HUES64 (cell line): ENCODE measurements at regions not wholly inside any gene's neighbourhood (a gene's known extent, or its start where the extent isn't known, plus 50 kb on each side); places are given as distances from the start of the nearest gene placed in this dataset.
"Not testable (repeated sequence)": the region's sequence is repeated elsewhere in the genome, so short reads cannot be mapped to it uniquely, and the experiment has no call there.

ENCODE experiments used
- H3K27ac ChIP-seq: 2 replicates; pipeline ENCODE4 v1.7.0; 2013; ENCODE audit warnings: low read depth, low read length, inconsistent platforms
- H3K27me3 ChIP-seq: 2 replicates; pipeline ENCODE4 v1.6.1; 2013; ENCODE audit warnings: mild to moderate bottlenecking, low read length; ENCODE audit not compliant: insufficient read depth
- H3K36me3 ChIP-seq: 2 replicates; pipeline ENCODE4 v1.6.1; 2013; ENCODE audit warnings: mild to moderate bottlenecking, low read length; ENCODE audit not compliant: insufficient read depth
- H3K4me1 ChIP-seq: 2 replicates; pipeline ENCODE4 v1.6.1; 2013; ENCODE audit warnings: mild to moderate bottlenecking, low read length, moderate library complexity; ENCODE audit not compliant: insufficient read depth
- H3K4me3 ChIP-seq: 2 replicates; pipeline ENCODE4 v1.5.1; 2013; ENCODE audit warnings: mild to moderate bottlenecking, low read length, moderate library complexity
- H3K9ac ChIP-seq: 2 replicates; pipeline ENCODE4 v1.6.1; 2013; ENCODE audit warnings: mild to moderate bottlenecking, low read depth, low read length
- H3K9me3 ChIP-seq: 2 replicates; pipeline ENCODE4 v1.6.1; 2013; ENCODE audit warnings: low read depth, low read length; ENCODE audit not compliant: insufficient read depth
- WGBS: fragments of 150-250, 120-280 bp; methylation state at CpG from one replicate; pipeline ENCODE4 v1.1.7; 2013; ENCODE audit warnings: missing lambda C conversion rate; 5-methylcytosine and 5-hydroxymethylcytosine counted together

- Histone ChIP-seq H3K4me1 (no peaks in the 10 kb centered on the region), H3K4me3 (no peak overlapping the region), H3K9me3 (peaks cover 21% of the 10 kb centered on the region), H3K27me3 (no peaks in the 10 kb centered on the region), H3K27ac (no peak overlapping the region), H3K9ac (no peak overlapping the region), H3K36me3 (no peaks in the 10 kb centered on the region)
- WGBS, result no CpG with 5 or more reads among the region's 2 CpGs
Observed at GRCh38 chr9:30534896-30535295, 1849.5 kb upstream of the ACO1 start.

- Histone ChIP-seq H3K27me3 (no peaks in the 10 kb centered on the region), H3K4me1 (no peaks in the 10 kb centered on the region), H3K27ac (no peak overlapping the region), H3K9me3 (peaks cover 21% of the 10 kb centered on the region), H3K4me3 (no peak overlapping the region), H3K36me3 (no peaks in the 10 kb centered on the region), H3K9ac (no peak overlapping the region)
- 94% methylated on average over 3 of the region's 3 CpGs for WGBS
Observed at GRCh38 chr9:30536494-30536893, 1847.9 kb upstream of the ACO1 start.

- 86% methylated on average over 11 of the region's 15 CpGs for WGBS
Observed at GRCh38 chr9:30539696-30540095, 1844.7 kb upstream of the ACO1 start.

GRCh38 chr9:30574355-30575151, 1809.9 kb upstream of the ACO1 start:
- no peaks in the 10 kb centered on the region for H3K4me1 ChIP-seq
- no peak overlapping the region for H3K4me3 ChIP-seq
- H3K9ac ChIP-seq, result no peak overlapping the region
- H3K36me3 ChIP-seq, result no peaks in the 10 kb centered on the region
- 97% methylated on average over 28 of the region's 28 CpGs for WGBS
- H3K27ac ChIP-seq, result no peak overlapping the region
- H3K9me3 ChIP-seq, result no peaks in the 10 kb centered on the region
- no peaks in the 10 kb centered on the region for H3K27me3 ChIP-seq

More at GRCh38 chr9:30539696-30540095, 1844.7 kb upstream of the ACO1 start:
- not testable (repeated sequence) for H3K4me1 ChIP-seq, H3K4me3 ChIP-seq, H3K27ac ChIP-seq, H3K36me3 ChIP-seq, H3K9ac ChIP-seq, H3K27me3 ChIP-seq
- H3K9me3 ChIP-seq, result peaks cover 21% of the 10 kb centered on the region

GRCh38 chr9:30575218-30575617, 1809.2 kb upstream of the ACO1 start:
- no peak overlapping the region for H3K4me3 ChIP-seq
- no peak overlapping the region for H3K9ac ChIP-seq
- H3K4me1 ChIP-seq, result no peaks in the 10 kb centered on the region
- H3K36me3 ChIP-seq, result no peaks in the 10 kb centered on the region
- no peaks in the 10 kb centered on the region for H3K9me3 ChIP-seq
- no peaks in the 10 kb centered on the region for H3K27me3 ChIP-seq
- WGBS, result 96% methylated on average over 16 of the region's 16 CpGs
- no peak overlapping the region for H3K27ac ChIP-seq

- no peaks in the 10 kb centered on the region for H3K4me1 ChIP-seq
- no peak overlapping the region for H3K4me3 ChIP-seq
- H3K9ac ChIP-seq, result no peak overlapping the region
- H3K27ac ChIP-seq, result no peak overlapping the region
- H3K36me3 ChIP-seq, result no peaks in the 10 kb centered on the region
- H3K27me3 ChIP-seq, result no peaks in the 10 kb centered on the region
- H3K9me3 ChIP-seq, result no peaks in the 10 kb centered on the region
- 98% methylated on average over 12 of the region's 12 CpGs for WGBS
Observed at GRCh38 chr9:30575691-30576090, 1808.8 kb upstream of the ACO1 start.

- H3K9ac ChIP-seq, result no peak overlapping the region
Observed at GRCh38 chr9:30579810-30580209, 1804.6 kb upstream of the ACO1 start.

GRCh38 chr9:30582240-30582639, 1802.2 kb upstream of the ACO1 start:
- Histone ChIP-seq H3K9ac (no peak overlapping the region), H3K36me3 (no peaks in the 10 kb centered on the region), H3K27ac (no peak overlapping the region), H3K4me3 (no peak overlapping the region), H3K4me1 (no peaks in the 10 kb centered on the region), H3K27me3 (no peaks in the 10 kb centered on the region), H3K9me3 (no peaks in the 10 kb centered on the region)
- WGBS, result 100% methylated on average over 1 of the region's 2 CpGs

More at GRCh38 chr9:30579810-30580209, 1804.6 kb upstream of the ACO1 start:
- 100% methylated on average over 1 of the region's 1 CpG for WGBS
- H3K36me3 ChIP-seq, result no peaks in the 10 kb centered on the region
- no peaks in the 10 kb centered on the region for H3K4me1 ChIP-seq
- no peak overlapping the region for H3K4me3 ChIP-seq
- H3K9me3 ChIP-seq, result no peaks in the 10 kb centered on the region
- H3K27me3 ChIP-seq, result no peaks in the 10 kb centered on the region
- H3K27ac ChIP-seq, result no peak overlapping the region

GRCh38 chr9:30584559-30584958, 1799.9 kb upstream of the ACO1 start:
- Histone ChIP-seq H3K9me3 (no peaks in the 10 kb centered on the region), H3K4me1 (no peaks in the 10 kb centered on the region), H3K27ac (no peak overlapping the region), H3K27me3 (no peaks in the 10 kb centered on the region), H3K9ac (no peak overlapping the region), H3K36me3 (no peaks in the 10 kb centered on the region), H3K4me3 (no peak overlapping the region)
- WGBS, result 65% methylated on average over 2 of the region's 2 CpGs

GRCh38 chr9:30591461-30591860, 1793.0 kb upstream of the ACO1 start:
- H3K27me3 ChIP-seq, result no peaks in the 10 kb centered on the region
- no peaks in the 10 kb centered on the region for H3K36me3 ChIP-seq
- no peak overlapping the region for H3K27ac ChIP-seq
- WGBS, result 93% methylated on average over 1 of the region's 1 CpG
- no peak overlapping the region for H3K4me3 ChIP-seq
- no peaks in the 10 kb centered on the region for H3K9me3 ChIP-seq
- no peaks in the 10 kb centered on the region for H3K4me1 ChIP-seq
- H3K9ac ChIP-seq, result no peak overlapping the region

GRCh38 chr9:30597608-30598007, 1786.8 kb upstream of the ACO1 start:
- no peaks in the 10 kb centered on the region for H3K4me1 ChIP-seq
- H3K27ac ChIP-seq, result no peak overlapping the region
- H3K9me3 ChIP-seq, result no peaks in the 10 kb centered on the region
- H3K4me3 ChIP-seq, result no peak overlapping the region
- no peak overlapping the region for H3K9ac ChIP-seq
- no CpG with 5 or more reads among the region's 2 CpGs for WGBS
- H3K36me3 ChIP-seq, result no peaks in the 10 kb centered on the region
- H3K27me3 ChIP-seq, result no peaks in the 10 kb centered on the region

- Histone ChIP-seq H3K4me3 (no peak overlapping the region), H3K36me3 (no peaks in the 10 kb centered on the region), H3K27me3 (no peaks in the 10 kb centered on the region), H3K4me1 (no peaks in the 10 kb centered on the region), H3K9ac (no peak overlapping the region), H3K27ac (no peak overlapping the region), H3K9me3 (no peaks in the 10 kb centered on the region)
- WGBS, result 91% methylated on average over 1 of the region's 1 CpG
Observed at GRCh38 chr9:30605936-30606335, 1778.5 kb upstream of the ACO1 start.
